GM19455 (cell line): ENCODE measurements at regions not wholly inside any gene's neighbourhood (a gene's known extent, or its start where the extent isn't known, plus 50 kb on each side); places are given as distances from the start of the nearest gene placed in this dataset.
"Not testable (repeated sequence)": the region's sequence is repeated elsewhere in the genome, so short reads cannot be mapped to it uniquely, and the experiment has no call there.

Source experiments
- ATAC-seq: cut with Tn5 transposase; IDR thresholded peaks from one replicate; pipeline ENCODE4 v1.9.1; 2021; ENCODE audit not compliant: unreplicated experiment

- no peak for ATAC-seq
These were observed 119.7 kb upstream of the CRIM1 start for GRCh38 chr2:36235882-36236281.

- ATAC-seq: no peak
These were observed 120.2 kb upstream of the CRIM1 start for GRCh38 chr2:36235426-36235825.

DNA sequence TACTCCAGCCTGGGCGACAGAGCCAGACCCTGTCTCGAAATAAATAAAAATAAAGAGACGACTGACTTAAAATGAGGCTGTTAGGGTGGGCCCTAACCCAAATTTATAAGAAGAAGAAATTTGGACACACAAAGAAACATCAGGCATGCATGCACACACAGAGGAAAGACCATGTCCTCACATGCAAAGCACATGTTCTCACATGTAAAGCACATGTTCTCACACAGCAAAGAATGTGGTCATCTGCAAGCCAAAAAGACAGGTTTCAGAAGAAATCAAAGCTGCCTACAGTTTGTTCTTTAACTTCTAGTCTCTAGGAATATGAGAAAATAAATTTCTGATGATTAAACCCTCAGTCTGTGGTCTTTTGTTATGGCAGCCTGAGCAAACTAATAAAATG lies 132.3 kb upstream of the CRIM1 start:
- no peak for ATAC-seq

GRCh38 chr2:36222485-36222884 lies 133.1 kb upstream of the CRIM1 start:
- ATAC-seq: no peak

DNA sequence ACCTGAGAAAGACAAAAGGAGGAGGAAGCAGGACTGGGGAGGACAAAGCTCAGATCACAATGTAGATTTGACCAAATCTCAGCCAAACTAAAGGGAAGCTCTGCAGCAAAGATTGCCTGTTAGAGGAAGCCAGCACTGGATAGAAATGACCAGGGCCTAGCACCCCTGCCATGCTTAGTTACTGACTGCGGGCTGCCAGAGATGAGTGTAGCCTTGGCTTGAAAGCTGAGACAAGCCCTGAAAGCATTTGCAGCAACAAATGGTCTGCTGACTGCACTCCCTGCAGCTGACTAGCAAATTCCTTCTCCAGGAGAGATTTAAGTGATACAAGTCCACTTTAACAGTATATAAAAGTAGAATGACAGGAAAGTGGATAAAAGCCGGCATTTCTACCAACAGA lies 140.9 kb upstream of the CRIM1 start:
- no peak for ATAC-seq

DNA sequence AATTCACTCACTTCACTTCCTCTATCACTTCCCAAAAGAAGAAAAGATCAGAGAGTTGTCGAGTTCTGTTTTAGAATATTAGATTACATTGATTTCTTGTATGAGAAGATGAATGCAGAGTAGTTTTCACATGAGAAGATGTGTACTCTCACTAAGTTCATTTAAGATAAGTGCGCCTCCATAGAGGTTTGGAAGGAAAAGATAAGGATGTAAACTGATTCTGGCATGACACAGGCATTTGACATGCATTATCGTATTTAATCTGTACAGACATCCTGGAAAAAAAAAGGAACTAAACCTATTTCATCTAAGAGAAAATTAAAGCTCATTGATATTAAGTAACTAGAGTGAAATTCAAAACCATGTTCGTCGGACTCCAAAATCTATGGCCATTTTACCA lies 152.2 kb upstream of the CRIM1 start:
- no peak for ATAC-seq

GRCh38 chr2:36197181-36197971 lies 158.2 kb upstream of the CRIM1 start:
- ATAC-seq: no peak

DNA sequence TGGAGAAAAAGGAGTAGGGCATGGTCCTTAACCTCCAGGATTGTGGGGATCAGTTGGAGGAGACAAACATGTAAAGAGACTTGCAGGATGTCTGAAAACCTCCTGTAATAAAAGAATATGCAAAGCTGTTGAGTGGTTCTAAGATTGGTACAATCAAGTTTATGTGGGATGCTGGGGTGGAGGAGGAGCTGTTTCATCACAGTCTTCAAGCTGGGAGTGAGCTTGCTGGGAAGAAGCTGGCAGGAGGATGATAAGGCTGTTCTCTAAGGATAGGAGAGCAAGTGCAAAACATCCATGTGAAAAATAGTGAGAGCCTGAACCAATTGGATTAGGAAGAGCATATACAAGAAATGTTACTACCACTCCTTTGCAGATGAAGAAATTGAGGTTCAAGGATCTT lies 161.9 kb upstream of the CRIM1 start:
- no peak for ATAC-seq

- ATAC-seq: no peak
These were observed 162.6 kb upstream of the CRIM1 start for GRCh38 chr2:36192983-36193382.

DNA sequence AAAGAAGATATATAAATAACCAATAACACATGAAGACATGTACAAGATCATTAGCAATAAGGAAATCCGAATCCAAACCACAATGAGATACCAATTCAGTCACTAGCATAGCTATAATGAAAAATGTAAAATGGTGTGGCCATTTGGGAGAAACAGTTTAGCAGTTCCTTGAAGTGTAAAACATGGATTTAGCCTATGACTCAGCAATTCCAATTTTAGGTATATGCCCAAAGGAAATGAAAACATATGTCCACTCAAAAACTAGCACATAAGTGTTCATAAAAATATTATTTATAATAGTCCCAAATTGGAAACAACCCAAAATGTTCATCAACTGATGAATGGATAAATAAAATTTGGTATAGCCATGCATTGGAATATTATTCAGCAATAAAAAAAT lies 165.5 kb upstream of the CRIM1 start:
- ATAC-seq: no peak

GRCh38 chr2:36185624-36186023 lies 170.0 kb upstream of the CRIM1 start:
- no peak for ATAC-seq

DNA sequence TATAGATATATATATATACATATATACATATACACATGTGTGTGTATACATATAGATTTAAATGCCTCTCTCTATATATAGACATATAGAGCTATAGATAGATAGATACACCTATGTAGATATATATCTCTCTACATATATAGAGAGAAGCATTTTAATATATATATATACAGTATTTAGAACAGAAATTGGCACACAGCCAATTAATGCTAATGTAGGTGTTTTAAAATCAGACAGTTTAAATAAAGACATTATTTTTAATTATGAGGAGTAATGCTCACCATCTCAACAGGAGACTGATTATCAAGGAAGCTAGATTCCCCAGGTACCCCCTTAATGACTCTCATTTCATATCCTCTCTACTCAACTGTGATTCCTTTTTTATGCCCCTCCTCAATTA lies 170.7 kb upstream of the CRIM1 start:
- no peak for ATAC-seq

GRCh38 chr2:36180789-36181482 lies 174.6 kb upstream of the CRIM1 start:
- ATAC-seq: not testable (repeated sequence)

DNA sequence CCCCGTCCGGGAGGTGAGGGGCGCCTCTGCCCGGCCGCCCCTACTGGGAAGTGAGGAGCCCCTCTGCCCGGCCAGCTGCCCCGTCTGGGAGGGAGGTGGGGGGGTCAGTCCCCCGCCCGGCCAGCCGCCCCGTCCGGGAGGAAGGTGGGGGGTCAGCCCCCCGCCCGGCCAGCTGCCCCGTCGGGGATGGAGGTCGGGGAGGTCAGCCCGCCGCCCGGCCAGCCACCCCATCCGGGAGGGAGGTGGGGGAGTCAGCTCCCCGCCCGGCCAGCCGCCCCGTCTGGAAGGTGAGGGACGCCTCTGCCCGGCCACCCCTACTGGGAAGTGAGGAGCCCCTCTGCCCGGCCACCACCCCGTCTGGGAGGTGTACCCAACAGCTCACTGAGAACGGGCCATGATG lies 175.3 kb upstream of the CRIM1 start:
- not testable (repeated sequence) for ATAC-seq

DNA sequence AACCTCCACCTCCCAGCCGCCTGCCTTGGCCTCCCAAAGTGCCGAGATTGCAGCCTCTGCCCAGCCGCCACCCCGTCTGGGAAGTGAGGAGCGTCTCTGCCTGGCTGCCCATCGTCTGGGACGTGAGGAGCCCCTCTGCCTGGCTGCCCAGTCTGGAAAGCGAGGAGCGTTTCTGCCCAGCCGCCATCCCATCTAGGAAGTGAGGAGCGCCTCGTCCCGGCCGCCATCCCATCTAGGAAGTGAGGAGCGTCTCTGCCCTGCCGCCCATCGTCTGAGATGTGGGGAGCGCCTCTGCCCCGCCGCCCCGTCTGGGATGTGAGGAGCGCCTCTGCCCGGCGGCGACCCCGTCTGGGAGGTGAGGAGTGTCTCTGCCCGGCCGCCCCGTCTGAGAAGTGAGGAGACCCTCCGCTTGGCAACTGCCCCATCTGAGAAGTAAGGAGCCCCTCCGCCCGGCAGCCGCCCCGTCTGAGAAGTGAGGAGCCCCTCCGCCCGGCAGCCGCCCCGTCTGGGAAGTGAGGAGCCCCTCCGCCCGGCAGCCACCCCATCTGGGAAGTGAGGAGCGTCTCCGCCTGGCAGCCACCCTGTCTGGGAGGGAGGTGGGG lies 175.8 kb upstream of the CRIM1 start:
- not testable (repeated sequence) for ATAC-seq

- no peak for ATAC-seq
These were observed 177.2 kb upstream of the CRIM1 start for GRCh38 chr2:36178384-36178783.

GRCh38 chr2:36177282-36177681 lies 178.3 kb upstream of the CRIM1 start:
- ATAC-seq: no peak

DNA sequence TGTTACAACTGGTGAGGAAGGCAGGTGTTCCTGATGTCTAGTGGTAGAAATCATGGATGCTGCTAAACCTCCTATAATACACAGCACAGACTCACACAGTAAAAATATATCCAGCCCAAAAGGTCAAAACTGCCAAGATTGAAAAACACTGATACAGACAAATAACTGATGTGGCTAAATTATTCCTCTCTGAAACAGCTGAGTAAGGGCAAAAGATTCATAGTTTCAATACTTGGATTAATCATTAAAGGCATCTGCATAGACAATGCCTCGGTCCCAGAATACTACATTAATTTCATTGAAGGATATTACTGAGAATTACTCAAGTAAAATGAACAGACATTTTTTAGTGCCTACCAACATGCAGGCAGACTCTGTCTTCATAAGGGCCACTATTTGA lies 180.7 kb upstream of the CRIM1 start:
- no peak for ATAC-seq

DNA sequence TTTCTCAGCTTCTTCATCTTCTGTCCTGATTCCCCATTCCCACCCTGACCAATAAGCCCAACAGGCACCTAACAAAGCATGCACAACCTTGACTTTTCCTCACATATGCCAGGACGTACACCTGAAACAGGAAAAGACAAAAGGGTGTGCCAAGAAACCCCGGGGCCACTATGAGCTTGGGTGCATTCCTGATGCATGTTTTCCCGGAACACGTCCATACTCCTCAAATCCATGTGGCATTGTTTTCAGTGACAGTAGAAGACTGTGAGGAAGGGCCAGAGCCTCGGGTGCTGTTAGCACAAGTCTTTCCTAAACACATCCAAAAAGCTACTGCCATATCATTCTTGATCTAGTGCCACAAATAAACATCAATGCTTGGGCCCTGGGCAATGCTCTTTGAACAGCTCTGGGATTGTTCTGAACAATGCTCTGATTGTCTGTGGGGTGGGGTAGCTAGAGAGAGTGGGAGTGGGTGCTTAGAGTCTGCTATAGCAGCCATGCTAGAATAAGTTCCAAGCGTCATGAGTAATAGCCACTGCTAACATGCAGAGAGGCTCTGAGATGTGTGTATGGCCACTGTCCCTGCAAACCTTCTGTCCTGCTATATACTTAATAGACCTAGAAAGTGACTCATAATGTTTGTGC lies 181.7 kb upstream of the CRIM1 start:
- no peak for ATAC-seq

DNA sequence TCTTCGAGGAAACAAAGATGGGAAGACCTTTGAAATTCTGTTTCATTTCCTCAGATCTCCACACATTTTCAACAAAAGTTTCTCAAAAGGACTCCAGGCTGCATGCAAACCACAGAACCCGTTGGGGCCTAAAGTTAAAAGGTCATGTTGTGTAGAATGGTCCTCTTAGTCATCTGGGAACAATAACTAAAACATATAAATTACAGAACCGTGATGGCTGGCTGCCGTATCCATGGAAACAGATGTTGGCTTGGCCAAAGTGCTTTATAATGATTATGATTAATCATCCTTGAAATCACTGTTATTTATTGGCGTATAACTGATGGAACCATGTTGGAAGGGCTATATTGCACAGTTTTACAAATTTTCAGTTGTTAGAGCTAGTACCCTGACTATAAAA lies 182.8 kb upstream of the CRIM1 start:
- ATAC-seq: no peak

DNA sequence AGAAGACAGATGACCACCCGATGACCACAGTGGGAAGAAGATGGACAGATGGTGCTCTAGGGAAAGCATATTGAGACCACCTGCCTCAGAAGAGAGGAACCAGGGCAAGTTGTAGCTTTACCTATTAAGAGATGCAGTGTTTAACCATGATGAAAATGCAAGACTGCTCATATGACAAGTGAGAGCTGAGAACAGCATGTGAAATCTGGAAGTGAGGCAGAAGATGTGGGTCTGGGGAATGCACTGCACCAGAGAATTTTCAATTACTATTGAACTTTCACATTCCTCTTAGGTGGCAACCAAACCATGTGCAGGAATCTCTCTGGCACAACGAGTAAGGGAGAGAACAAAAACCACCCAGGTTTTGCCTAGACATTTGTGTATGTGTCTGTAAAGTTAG lies 184.8 kb upstream of the CRIM1 start:
- no peak for ATAC-seq

DNA sequence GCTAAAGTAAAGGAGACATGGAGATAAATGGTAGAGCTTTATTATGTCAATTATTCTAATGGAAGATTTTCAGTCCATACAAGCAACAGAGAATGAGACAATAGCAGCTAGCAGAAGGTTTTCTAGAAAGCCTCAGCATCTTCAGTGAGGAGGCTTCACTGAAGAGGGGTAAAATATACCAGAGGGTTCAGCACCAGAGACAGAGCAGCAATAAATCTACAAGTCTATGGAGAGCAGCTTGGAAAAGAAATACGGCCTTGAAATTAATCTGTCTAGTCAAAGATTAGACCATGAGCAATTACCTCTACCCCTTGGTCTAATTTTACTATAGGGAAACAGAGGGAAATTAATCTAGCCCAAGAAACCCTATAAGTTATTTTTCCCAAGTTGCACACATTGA lies 185.7 kb upstream of the CRIM1 start:
- no peak for ATAC-seq
